GM21723 (cell line): ENCODE measurements at regions not wholly inside any gene's neighbourhood (a gene's known extent, or its start where the extent isn't known, plus 50 kb on each side); places are given as distances from the start of the nearest gene placed in this dataset.

Experiments
- ATAC-seq: cut with Tn5 transposase; IDR thresholded peaks from one replicate; pipeline ENCODE4 v1.9.1; 2021; ENCODE audit warnings: mild to moderate bottlenecking, moderate library complexity; ENCODE audit not compliant: unreplicated experiment

DNA sequence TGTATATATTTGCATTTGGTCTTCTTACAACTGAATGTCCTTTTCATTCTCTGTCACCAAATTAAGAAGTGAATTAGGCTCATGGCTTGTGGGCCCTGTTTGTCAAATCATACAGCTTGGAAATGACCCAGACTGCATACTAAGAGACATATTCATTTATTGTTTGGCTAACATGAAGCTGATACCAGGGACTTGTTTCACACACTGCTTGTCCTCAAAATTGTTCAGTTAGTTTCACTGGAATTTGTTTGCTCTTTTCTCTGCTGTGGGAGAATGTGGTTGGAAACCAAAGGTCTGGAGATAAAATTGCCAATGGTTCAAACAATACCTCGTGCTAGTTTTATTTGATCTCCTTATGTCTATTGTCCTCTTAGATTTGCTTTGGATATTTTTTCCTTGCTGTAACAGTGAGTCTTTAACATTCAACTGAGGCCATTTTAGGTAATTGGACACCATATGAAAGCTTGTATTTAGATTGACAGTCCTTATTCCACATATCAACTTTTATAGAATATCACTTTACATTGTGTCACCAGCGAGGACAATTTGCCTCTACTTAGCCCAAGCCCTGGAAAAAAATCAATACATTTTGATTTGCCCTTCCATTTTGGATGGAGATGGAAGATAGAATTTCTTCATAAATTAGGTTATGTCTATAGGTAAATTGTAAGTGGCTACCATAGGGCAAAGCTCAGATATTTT lies 144.3 kb upstream of the MTAP start:
- no peak for ATAC-seq

GRCh38 chr9:21660976-21661375 lies 141.5 kb upstream of the MTAP start:
- ATAC-seq, result no peak

GRCh38 chr9:21661626-21662025 lies 140.8 kb upstream of the MTAP start:
- ATAC-seq, result no peak

DNA sequence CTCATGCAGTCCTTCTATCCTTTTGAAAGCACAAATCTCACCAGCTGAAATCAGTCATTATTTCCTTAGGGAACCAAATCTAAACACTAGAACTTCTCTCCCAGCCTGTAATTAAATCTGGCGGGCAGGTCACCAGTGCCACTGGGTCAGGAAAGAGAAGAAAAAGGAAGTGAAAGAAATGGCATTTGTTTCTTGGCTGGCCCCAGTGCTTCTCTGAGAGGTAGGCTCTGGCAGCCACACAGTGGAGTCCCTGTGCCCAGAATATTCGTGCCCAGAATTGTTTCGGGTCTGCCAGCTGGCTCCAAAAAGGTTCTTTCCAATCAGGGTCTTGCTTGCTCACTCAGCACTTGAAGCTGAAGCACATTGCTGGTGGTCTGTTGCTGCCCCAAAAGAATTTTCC lies 133.9 kb upstream of the MTAP start:
- no peak for ATAC-seq

DNA sequence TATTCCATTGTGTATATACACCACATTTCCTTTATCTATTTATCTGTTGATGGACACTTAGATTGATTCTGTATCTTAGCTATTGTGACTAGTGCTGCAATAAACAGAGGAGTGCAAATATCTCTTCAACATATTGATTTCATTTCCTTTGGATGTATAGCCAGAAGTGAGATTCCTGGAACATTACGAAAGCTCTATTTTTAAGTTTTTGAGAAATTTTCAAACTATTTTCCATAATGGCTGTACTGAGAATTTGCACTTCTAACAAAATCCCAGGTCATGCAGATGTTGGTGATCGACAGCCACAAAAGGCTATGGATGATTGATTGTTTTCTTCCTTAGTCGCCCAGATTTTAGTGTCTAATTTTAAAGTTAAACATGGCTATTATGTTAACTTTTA lies 132.7 kb upstream of the MTAP start:
- no peak for ATAC-seq

- no peak for ATAC-seq
Observed at GRCh38 chr9:21670374-21670773, 132.1 kb upstream of the MTAP start.

DNA sequence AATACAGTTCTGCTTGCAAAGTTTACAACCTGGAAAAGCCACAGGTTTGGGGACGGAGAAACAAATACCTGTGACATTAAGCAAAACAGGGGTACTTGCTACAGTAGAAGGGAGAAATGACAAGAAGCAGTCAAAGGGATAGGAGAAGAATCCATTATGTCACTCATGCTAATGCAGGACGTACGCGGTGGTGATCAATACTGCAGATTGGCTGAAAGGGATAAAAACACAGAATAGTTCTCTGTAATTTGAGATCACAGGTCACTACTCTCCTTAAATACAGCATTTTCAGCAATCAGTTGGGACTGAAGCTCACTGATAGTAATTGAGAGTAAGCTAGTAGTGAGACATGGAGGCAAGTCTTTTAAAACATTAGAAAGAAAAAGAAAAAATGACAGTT lies 130.3 kb upstream of the MTAP start:
- no peak for ATAC-seq

DNA sequence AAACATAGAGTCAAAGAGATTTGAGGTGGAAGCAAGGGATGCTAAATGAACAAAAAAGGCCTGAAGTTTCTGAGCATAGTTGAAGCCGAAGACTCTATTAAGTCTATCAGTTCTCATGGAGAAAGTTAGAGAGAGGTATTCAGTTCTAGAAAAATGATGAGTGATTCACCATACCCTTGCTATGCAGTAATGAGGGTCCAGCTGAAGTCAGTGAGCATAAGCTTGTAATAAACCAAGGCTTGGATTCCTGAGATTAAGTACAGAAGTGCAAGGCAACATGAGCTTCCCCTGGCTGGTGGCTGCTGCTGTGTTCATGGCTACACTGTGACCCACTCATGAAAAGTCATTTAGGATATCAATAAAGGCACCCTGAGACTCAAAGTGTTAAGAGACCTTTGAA lies 129.7 kb upstream of the MTAP start:
- ATAC-seq, result no peak

DNA sequence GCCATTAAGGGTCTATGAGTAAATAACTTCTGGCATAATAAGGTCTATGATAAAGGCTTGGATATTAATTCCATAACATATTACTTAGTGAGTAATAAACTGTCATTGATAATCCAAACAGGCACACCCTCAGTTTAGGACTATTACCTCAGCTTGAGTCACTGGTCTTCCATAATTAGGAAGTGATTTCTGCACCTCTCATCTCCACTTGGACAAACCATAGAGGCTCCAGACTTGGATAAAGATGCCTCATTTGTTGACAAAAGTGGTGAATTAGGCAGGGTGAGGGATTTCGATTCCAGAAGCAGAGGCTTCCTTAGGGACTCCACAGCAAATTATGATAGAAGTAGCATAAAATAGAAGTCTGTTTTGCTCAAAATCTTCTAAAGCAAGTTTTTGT lies 127.5 kb upstream of the MTAP start:
- ATAC-seq, result no peak

GRCh38 chr9:21677387-21677786 lies 125.0 kb upstream of the MTAP start:
- no peak for ATAC-seq

GRCh38 chr9:21677834-21678233 lies 124.6 kb upstream of the MTAP start:
- no peak for ATAC-seq

DNA sequence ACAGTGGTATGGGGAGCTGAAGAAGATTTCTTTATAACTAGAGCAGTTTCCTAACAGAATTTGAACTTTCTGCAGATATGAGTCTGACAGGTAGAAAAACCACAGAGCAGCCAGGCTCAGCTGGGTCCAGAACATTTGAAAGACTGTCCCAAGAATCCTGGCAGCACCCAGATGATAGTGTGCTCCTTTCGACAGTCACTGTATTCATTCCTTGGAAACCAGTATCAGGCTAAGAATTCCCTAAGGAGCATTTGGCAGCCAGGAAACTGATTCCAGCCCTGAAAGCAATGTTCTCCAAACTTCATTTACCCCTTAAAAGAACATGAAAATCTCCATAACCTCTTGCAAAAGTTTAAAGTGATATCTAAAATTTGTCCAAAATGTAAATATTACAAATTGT lies 123.0 kb upstream of the MTAP start:
- ATAC-seq, result no peak

GRCh38 chr9:21680590-21680989 lies 121.8 kb upstream of the MTAP start:
- ATAC-seq, result no peak

DNA sequence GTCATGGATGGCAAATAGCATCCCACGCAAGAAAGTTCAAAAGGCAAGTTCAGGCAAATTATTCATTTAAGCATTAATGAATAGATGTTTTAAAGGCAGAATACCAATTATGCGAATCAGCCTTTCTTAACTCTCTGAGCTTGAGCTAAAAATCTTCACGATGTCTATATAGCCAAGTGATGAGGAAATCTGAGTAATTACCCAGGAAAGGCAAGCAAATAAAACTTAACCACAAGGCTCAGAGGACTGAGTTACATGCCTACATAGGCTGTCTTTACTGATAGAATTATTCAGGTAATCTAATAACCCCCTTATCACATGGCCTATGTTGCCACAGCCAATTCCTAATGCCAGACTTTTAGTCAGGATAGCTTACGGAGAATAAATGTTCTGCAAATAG lies 120.8 kb upstream of the MTAP start:
- ATAC-seq, result no peak

GRCh38 chr9:21682381-21682780 lies 120.1 kb upstream of the MTAP start:
- no peak for ATAC-seq

DNA sequence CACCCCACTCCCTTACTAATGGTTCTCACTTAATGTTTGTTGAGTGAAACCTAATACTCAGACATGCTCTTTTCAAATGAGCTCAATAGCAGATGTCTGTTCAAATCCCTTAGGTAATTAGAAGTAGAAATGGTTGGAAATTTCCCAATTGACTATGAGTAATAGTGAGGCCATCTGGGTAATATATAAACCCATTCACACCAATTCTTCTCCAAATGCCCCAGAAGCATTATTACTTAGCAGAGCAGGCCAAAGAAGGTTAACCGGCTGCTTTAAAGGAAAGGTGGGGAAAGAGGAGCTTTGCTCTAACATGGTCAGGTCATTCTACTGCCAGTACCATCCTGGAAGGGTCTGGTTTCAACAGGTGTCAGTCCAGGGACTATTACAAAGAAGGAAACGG lies 119.5 kb upstream of the MTAP start:
- no peak for ATAC-seq

- ATAC-seq, result no peak
Observed at GRCh38 chr9:21683484-21684175, 118.8 kb upstream of the MTAP start.

GRCh38 chr9:21684231-21684630 lies 118.2 kb upstream of the MTAP start:
- ATAC-seq, result no peak

GRCh38 chr9:21684831-21685362 lies 117.5 kb upstream of the MTAP start:
- ATAC-seq, result no peak

GRCh38 chr9:21685502-21685901 lies 116.9 kb upstream of the MTAP start:
- no peak for ATAC-seq

DNA sequence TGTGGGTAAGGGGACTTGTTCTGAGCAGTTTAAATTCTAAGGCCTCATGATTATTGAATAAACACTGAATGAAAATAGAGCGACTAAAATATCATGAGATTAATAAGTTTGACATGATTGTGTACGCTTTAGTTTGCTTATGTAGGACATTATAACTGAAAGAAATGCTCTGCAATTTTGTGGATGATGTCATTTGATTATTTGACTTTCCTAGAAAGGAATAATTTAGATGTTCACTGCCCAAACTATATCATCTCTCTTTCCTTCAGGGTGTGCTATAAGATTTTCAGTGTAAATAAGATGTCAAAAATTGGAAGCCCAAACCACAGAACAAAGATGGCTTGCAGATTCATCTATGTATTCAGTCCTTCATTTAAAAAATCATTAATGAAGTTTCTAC lies 115.7 kb upstream of the MTAP start:
- no peak for ATAC-seq

- ATAC-seq, result no peak
Observed at GRCh38 chr9:21687351-21687750, 115.1 kb upstream of the MTAP start.
